ENCODE measurements at regions not wholly inside any gene's neighbourhood (a gene's known extent, or its start where the extent isn't known, plus 50 kb on each side); places are given as distances from the start of the nearest gene placed in this dataset.

GRCh38 chr6:14831937-14832336 is 413.9 kb upstream of the JARID2 start:
- TF ChIP-seq CTCF (IDR thresholded peaks at IDR 0.05) = no peak
- Histone ChIP-seq H3K36me3 (ENCODE audit: control insufficient read depth, insufficient read depth, low read length) (no peaks in the 10 kb centered on the region), H3K4me2 (ENCODE audit: low read length) (no peak overlapping the region), H3K9ac (no peak overlapping the region), H3K79me2 (no peaks in the 10 kb centered on the region), H2AFZ (no peak overlapping the region), H3K4me3 (ENCODE audit: low read depth, low read length) (no peak overlapping the region), H3K27me3 (ENCODE audit: control insufficient read depth, insufficient read depth, low read length) (no peaks in the 10 kb centered on the region), H3K27ac (no peak overlapping the region), H3K9me3 (ENCODE audit: control insufficient read depth, low read length) (no peaks in the 10 kb centered on the region), H3K4me1 (no peaks in the 10 kb centered on the region)

- Histone ChIP-seq H3K4me3 (ENCODE audit: low read depth, low read length) (no peak overlapping the region), H2AFZ (no peak overlapping the region), H3K4me2 (ENCODE audit: low read length) (no peak overlapping the region), H3K27me3 (ENCODE audit: control insufficient read depth, insufficient read depth, low read length) (no peaks in the 10 kb centered on the region), H3K79me2 (no peaks in the 10 kb centered on the region), H3K36me3 (ENCODE audit: control insufficient read depth, insufficient read depth, low read length) (no peaks in the 10 kb centered on the region), H3K4me1 (no peaks in the 10 kb centered on the region), H3K27ac (no peak overlapping the region), H3K9ac (no peak overlapping the region), H3K9me3 (ENCODE audit: control insufficient read depth, low read length) (no peaks in the 10 kb centered on the region)
- TF ChIP-seq CTCF (IDR thresholded peaks at IDR 0.05) = no peak
Measured at GRCh38 chr6:14832427-14832826, 413.4 kb upstream of the JARID2 start.

- Histone ChIP-seq H3K9me3 (ENCODE audit: control insufficient read depth, low read length) (no peaks in the 10 kb centered on the region), H3K36me3 (ENCODE audit: control insufficient read depth, insufficient read depth, low read length) (no peaks in the 10 kb centered on the region), H3K27ac (no peak overlapping the region), H3K4me3 (ENCODE audit: low read depth, low read length) (no peak overlapping the region), H3K79me2 (no peaks in the 10 kb centered on the region), H3K4me1 (no peaks in the 10 kb centered on the region), H2AFZ (no peak overlapping the region), H3K27me3 (ENCODE audit: control insufficient read depth, insufficient read depth, low read length) (no peaks in the 10 kb centered on the region), H3K4me2 (ENCODE audit: low read length) (no peak overlapping the region), H3K9ac (no peak overlapping the region)
- no peak for TF ChIP-seq CTCF (IDR thresholded peaks at IDR 0.05)
Measured at GRCh38 chr6:14834851-14835530, 410.9 kb upstream of the JARID2 start.

GRCh38 chr6:14837435-14837834 is 408.4 kb upstream of the JARID2 start:
- TF ChIP-seq CTCF (IDR thresholded peaks at IDR 0.05) = no peak
- H3K9me3 ChIP-seq (ENCODE audit: control insufficient read depth, low read length) = no peaks in the 10 kb centered on the region

GRCh38 chr6:14838133-14838583 is 407.7 kb upstream of the JARID2 start:
- H3K9ac ChIP-seq = no peak overlapping the region
- H3K4me2 ChIP-seq (ENCODE audit: low read length) = no peak overlapping the region
- TF ChIP-seq CTCF (IDR thresholded peaks at IDR 0.05) = no peak
- no peaks in the 10 kb centered on the region for H3K9me3 ChIP-seq (ENCODE audit: control insufficient read depth, low read length)
- H3K4me3 ChIP-seq (ENCODE audit: low read depth, low read length) = no peak overlapping the region
- no peaks in the 10 kb centered on the region for H3K4me1 ChIP-seq
- H3K79me2 ChIP-seq = no peaks in the 10 kb centered on the region
- H3K27ac ChIP-seq = no peak overlapping the region
- H3K27me3 ChIP-seq (ENCODE audit: control insufficient read depth, insufficient read depth, low read length) = no peaks in the 10 kb centered on the region
- H2AFZ ChIP-seq = no peak overlapping the region
- no peaks in the 10 kb centered on the region for H3K36me3 ChIP-seq (ENCODE audit: control insufficient read depth, insufficient read depth, low read length)

More at GRCh38 chr6:14837435-14837834, 408.4 kb upstream of the JARID2 start:
- Histone ChIP-seq H3K27ac (no peak overlapping the region), H3K9ac (no peak overlapping the region), H3K4me3 (ENCODE audit: low read depth, low read length) (no peak overlapping the region), H3K4me2 (ENCODE audit: low read length) (no peak overlapping the region), H3K36me3 (ENCODE audit: control insufficient read depth, insufficient read depth, low read length) (no peaks in the 10 kb centered on the region), H3K4me1 (no peaks in the 10 kb centered on the region), H3K27me3 (ENCODE audit: control insufficient read depth, insufficient read depth, low read length) (no peaks in the 10 kb centered on the region), H2AFZ (no peak overlapping the region), H3K79me2 (no peaks in the 10 kb centered on the region)

Measured in parathyroid adenoma (tissue), 2 donors.